ENCODE measurements at regions not wholly inside any gene's neighbourhood (a gene's known extent, or its start where the extent isn't known, plus 50 kb on each side); places are given as distances from the start of the nearest gene placed in this dataset.
"Not testable (repeated sequence)": the region's sequence is repeated elsewhere in the genome, so short reads cannot be mapped to it uniquely, and the experiment has no call there.

GRCh38 chr9:26655166-26655565 is 237.4 kb downstream of the CAAP1 start:
- H3K4me3 ChIP-seq (ENCODE audit: low read depth, poor library complexity, severe bottlenecking): no peak overlapping the region
- no peak for DNase-seq (ENCODE audit: low spot score in 2 of 2)
- intact Hi-C loops (cut with DNase I; ENCODE audit: low total_unique reads): no loop called here
- 87 to 89% methylated on average over 6 of the region's 6 CpGs for WGBS, 2 donors
- TF ChIP-seq POLR2A (IDR thresholded peaks at IDR 0.05): no peak
- TF ChIP-seq, protein P1, sequence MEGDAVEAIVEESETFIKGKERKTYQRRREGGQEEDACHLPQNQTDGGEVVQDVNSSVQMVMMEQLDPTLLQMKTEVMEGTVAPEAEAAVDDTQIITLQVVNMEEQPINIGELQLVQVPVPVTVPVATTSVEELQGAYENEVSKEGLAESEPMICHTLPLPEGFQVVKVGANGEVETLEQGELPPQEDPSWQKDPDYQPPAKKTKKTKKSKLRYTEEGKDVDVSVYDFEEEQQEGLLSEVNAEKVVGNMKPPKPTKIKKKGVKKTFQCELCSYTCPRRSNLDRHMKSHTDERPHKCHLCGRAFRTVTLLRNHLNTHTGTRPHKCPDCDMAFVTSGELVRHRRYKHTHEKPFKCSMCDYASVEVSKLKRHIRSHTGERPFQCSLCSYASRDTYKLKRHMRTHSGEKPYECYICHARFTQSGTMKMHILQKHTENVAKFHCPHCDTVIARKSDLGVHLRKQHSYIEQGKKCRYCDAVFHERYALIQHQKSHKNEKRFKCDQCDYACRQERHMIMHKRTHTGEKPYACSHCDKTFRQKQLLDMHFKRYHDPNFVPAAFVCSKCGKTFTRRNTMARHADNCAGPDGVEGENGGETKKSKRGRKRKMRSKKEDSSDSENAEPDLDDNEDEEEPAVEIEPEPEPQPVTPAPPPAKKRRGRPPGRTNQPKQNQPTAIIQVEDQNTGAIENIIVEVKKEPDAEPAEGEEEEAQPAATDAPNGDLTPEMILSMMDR (IDR thresholded peaks at IDR 0.05): no peak

GRCh38 chr9:26650325-26650724 is 242.3 kb downstream of the CAAP1 start:
- no peak for DNase-seq (ENCODE audit: low spot score in 2 of 2)
- no peak overlapping the region for H3K4me3 ChIP-seq (ENCODE audit: low read depth, poor library complexity, severe bottlenecking)
- intact Hi-C loops (cut with DNase I; ENCODE audit: low total_unique reads): no loop called here
- no peak for TF ChIP-seq POLR2A (IDR thresholded peaks at IDR 0.05)
- TF ChIP-seq, protein P1 (IDR thresholded peaks at IDR 0.05): no peak

GRCh38 chr9:26643826-26644225 is 248.8 kb downstream of the CAAP1 start:
- DNase-seq (ENCODE audit: low spot score in 2 of 2): no peak
- 86 to 88% methylated on average over 4 of the region's 4 CpGs for WGBS, 2 donors
- TF ChIP-seq, protein P1 (IDR thresholded peaks at IDR 0.05): no peak
- no peak for TF ChIP-seq POLR2A (IDR thresholded peaks at IDR 0.05)
- intact Hi-C loops (cut with DNase I; ENCODE audit: low total_unique reads): no loop called here
- no peak overlapping the region for H3K4me3 ChIP-seq (ENCODE audit: low read depth, poor library complexity, severe bottlenecking)

DNA sequence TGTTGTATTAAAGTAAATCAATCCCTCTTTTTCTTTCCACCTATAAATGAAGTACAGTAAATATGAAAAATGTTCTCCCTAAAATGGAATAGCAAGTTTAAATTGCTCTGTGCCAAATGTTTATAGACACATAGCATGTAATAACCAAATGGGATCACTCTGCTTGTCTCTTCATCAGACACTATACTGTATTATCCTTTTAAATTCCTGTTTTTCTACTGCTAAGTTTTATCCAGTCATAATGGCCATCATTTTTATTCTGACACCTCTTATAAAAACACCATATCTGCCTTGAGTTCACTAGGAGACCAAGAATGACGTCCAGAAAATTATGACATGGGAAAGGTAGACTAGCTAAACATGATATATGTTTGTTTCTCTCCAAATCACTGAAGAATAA is 252.8 kb downstream of the CAAP1 start:
- intact Hi-C loops (cut with DNase I; ENCODE audit: low total_unique reads): no loop called here
- TF ChIP-seq POLR2A (IDR thresholded peaks at IDR 0.05): no peak
- TF ChIP-seq, protein P1 (IDR thresholded peaks at IDR 0.05): no peak
- WGBS, 2 donors: 58 to 67% methylated on average over 1 of the region's 1 CpG

GRCh38 chr9:26637101-26637500 is 255.5 kb downstream of the CAAP1 start:
- no peak overlapping the region for H3K4me3 ChIP-seq (ENCODE audit: low read depth, poor library complexity, severe bottlenecking)
- intact Hi-C loops (cut with DNase I; ENCODE audit: low total_unique reads): no loop called here
- no peak for DNase-seq (ENCODE audit: low spot score in 2 of 2)
- TF ChIP-seq, protein P1 (IDR thresholded peaks at IDR 0.05): no peak
- no peak for TF ChIP-seq POLR2A (IDR thresholded peaks at IDR 0.05)
- 60 to 64% methylated on average over 4 of the region's 4 CpGs for WGBS, 2 donors

More for the DNA sequence above, 252.8 kb downstream of the CAAP1 start:
- no peak for DNase-seq (ENCODE audit: low spot score in 2 of 2)
- H3K4me3 ChIP-seq (ENCODE audit: low read depth, poor library complexity, severe bottlenecking): no peak overlapping the region

GRCh38 chr9:26613851-26614350 is 278.7 kb downstream of the CAAP1 start:
- 57 to 65% methylated on average over 12 of the region's 12 CpGs for WGBS, 2 donors
- DNase-seq (ENCODE audit: low spot score in 2 of 2); intact Hi-C loops (cut with DNase I; ENCODE audit: low total_unique reads); H3K4me3 ChIP-seq (ENCODE audit: low read depth, poor library complexity, severe bottlenecking): not testable (repeated sequence)

Measured in lower leg skin (tissue), 4 donors.